ENCODE measurements at regions not wholly inside any gene's neighbourhood (a gene's known extent, or its start where the extent isn't known, plus 50 kb on each side); places are given as distances from the start of the nearest gene placed in this dataset.
"Not testable (repeated sequence)": the region's sequence is repeated elsewhere in the genome, so short reads cannot be mapped to it uniquely, and the experiment has no call there.

- DNase-seq: no peak
These were observed 257.5 kb downstream of the HAPSTR1 start for GRCh38 chr16:9348912-9349311.

GRCh38 chr16:9349373-9349960, 258.0 kb downstream of the HAPSTR1 start:
- DNase-seq: not testable (repeated sequence)

DNA sequence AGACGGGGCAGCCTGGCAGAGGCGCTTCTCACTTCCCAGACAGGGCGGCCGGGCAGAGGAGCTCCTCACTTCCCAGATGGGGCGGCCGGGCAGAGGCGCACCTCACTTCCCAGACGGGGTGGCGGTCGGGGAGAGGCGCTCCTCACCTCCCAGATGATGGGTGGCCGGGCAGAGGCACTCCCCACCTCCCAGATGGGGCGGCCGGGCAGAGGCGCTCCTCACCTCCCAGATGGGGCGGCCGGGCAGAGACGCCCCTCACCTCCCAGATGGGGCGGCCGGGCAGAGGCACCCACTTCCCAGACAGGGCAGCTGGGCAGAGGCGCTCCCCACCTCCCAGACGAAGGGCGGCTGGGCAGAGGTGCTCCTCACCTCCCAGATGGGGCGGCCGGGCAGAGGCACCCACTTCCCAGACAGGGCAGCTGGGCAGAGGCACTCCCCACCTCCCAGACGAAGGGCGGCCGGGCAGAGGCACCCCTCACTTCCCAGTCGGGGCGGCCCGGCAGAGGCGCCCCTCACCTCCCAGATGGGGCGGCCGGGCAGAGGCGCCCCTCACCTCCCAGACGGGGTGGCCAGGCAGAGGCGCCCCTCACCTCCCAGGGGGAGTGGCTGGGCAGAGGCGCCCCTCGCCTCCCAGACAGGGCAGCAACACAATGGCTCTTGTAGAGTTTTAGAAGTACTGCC, 258.8 kb downstream of the HAPSTR1 start:
- DNase-seq: not testable (repeated sequence)

- no peak for DNase-seq
These were observed 260.0 kb downstream of the HAPSTR1 start for GRCh38 chr16:9351440-9351839.

DNA sequence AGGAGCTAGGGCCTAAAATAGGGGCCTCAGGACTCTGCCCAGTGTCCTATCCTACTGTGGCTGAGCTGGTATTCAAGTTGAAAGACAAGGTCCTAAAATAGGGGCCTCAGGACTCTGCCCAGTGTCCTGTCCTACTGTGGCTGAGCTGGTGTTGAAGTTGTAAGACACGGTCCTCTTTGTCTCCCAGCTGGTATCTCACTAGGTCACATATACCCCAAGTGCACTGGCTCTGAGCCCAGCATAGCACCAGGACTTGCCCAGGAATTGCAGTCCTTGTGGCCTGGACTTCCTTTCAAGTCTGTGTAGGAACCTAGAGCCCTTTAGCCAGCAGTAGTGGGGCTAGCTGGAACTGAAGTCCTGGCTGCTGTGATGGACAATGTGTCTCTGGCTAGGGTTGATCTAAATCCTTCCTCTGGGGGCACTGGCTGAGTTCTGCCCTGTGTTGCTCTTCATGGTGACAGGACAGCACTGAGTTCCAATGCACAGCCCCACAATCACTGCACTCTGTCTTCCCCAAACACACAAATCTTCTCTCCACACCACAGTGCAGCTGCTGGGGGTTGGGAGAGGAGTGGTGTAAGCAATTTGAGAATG, 260.5 kb downstream of the HAPSTR1 start:
- DNase-seq: no peak

DNA sequence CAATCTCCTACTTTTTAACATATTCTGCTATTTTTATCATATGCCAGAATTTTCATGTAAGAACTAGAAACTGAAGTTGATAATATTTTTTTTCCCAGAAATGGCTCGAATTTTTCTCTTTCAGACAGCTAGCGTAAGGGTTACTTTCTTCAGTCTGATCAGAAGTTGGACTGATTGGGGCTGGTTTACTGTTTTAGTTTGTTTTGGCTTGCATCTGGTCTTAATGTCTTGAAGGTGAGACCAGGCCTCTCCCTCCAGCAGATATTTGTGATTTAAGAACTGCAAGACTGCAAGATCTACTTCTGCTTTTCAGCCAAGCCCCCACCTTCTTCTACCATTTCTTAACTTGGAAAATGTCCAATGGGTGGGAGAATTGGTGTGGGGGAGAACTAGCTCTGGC, 266.4 kb downstream of the HAPSTR1 start:
- DNase-seq: no peak

GRCh38 chr16:9360075-9360474, 268.6 kb downstream of the HAPSTR1 start:
- DNase-seq: no peak

GRCh38 chr16:9362050-9362449, 270.6 kb downstream of the HAPSTR1 start:
- no peak for DNase-seq

- no peak for DNase-seq
These were observed 271.2 kb downstream of the HAPSTR1 start for GRCh38 chr16:9362604-9363003.

DNA sequence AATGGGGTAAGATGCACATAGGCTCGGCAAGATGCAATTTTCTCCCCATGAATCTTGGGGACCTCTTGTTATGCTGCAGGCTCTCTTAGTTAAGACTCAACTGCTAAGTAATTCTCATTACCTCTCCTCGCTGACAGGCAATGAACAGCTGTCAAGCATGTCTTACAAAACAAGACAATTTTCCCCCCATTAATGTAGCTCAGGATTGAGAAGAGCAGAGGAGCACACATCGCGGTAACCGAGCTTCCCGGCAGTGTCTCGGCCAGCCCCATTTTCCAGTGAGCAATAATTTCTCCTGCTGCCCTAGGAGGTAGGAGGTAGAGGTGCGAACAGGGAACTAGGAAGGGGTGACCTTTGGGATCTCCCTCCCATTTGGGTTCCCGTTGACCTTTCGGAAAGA, 272.1 kb downstream of the HAPSTR1 start:
- DNase-seq: no peak

GRCh38 chr16:9364721-9365369, 273.4 kb downstream of the HAPSTR1 start:
- no peak for DNase-seq

- no peak for DNase-seq
These were observed 273.9 kb downstream of the HAPSTR1 start for GRCh38 chr16:9365370-9365728.

DNA sequence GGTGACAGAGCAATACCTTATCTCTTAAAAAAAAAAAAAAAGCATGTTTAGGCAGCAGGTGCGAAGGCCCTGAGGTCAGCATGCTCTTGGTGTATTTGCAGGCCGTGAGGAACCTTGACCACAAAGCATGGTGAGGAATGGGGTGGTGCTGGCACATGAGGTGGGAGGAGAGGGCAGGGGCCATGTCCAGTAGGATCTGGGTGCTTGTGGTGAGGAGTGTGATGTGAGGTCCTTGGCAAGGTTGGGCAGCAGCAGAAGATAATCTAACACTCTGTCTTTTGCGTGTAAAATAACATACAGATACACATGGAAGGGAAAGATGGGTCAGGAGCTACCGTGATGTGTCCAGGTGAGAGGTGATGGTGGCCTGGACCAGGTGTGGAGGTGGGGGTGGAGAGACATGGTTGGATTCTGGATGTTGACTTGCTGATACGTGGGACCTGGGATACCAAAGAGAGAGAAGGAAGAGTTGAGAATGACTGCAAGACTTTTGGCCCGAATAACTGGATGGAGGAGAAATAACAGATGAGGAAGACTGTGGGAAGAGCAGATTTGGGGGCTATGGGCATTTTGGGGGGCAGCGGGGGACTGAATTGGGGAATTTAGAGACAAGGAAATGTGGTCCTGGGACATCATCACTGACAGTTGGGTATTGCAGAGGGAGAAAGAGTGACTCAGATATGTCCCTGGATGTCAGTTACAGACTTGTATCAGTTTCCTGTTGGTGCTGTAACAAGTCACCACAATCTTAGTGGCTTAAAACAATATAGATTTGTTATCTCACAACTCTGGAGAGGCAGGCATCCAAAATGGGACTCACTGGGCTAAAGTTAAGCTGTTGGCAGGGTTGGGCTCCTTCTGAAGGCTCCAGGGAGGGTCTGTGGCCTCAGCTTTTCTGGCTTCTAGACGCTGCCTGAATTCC, 274.9 kb downstream of the HAPSTR1 start:
- DNase-seq: no peak

DNA sequence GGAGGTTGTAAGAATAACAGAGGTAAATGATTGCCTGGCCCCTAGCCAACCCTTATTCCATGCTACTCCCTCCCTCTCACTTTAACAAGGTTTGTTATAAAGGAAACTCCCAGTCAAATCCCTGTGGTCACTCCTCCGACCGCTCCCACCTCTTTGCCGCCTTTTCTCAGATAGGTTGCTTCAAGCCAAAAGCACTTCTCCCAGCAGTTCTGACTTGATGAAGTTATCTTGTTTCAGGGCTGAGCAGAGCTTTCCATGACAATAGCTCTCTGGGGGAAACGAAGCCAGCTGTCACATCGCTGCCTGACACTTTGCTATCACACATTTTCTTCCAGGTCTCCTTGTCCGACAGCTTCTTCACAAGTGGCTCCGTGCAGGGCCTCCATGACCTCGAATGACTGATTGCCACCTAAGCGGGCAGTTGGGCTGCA, 278.6 kb downstream of the HAPSTR1 start:
- no peak for DNase-seq

GRCh38 chr16:9371713-9372448, 280.4 kb downstream of the HAPSTR1 start:
- DNase-seq: no peak

DNA sequence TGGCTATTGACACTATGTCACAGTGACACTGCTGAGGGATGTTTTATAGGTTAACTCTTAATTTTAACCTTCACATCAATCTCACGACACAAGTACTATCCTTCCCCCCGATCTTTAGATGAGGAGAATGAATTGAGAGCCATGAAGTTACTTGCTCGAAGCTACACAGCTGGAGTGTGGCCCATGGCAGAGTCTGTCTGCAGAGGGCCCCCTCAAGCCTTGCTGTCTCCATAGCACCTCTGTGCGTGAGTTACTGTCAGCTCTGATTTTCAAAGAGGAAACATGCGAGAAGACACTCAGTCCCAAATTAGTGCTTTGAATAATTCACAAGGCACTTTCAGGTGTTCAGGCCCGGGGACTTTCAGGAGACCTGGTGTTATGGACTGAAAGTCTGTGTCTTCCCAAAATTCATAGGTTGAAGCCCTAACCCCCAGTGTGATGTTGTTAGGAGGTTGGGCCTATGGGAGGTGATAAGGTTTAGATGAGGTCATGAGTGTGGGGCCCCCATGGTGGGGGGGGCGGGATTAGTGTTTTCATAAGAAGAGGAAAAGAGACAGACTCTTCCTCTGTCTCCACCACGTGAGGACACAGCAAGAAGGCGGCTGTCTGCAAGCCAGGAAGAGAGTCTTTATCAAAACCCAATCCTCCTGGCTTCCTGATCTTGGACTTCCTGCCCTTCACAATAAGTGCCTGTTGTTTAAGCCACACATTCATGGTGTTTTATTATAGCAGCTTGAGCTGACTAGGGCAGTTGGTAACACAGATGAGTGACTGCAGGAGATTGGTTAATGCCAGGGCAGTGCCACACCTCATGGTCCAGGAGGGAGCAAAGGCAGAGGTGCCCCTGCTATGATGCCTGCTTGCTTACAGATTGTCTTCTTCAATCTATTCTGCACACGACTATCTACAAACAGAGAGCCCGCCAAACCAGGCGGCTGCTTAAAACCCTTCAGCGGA, 281.8 kb downstream of the HAPSTR1 start:
- no peak for DNase-seq

DNA sequence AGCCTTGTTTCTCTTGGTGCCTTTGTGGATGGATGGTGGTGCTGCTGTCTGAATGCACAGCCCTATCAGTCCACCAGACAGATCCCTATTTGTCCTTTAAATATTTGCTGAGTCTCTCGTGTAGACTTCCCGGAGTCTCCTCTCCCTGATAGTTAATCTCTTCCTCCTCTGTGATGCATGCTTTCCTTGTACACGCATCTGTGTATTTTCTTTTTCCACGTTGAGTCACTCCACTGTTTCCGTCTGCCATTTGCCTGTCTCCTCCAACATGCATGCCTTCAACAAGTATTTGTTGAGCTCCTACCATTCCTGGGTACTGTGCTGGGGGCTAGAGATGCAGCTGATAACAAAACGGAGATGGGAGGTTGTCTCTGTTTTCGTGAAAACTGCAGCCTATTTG, 282.6 kb downstream of the HAPSTR1 start:
- no peak for DNase-seq

DNA sequence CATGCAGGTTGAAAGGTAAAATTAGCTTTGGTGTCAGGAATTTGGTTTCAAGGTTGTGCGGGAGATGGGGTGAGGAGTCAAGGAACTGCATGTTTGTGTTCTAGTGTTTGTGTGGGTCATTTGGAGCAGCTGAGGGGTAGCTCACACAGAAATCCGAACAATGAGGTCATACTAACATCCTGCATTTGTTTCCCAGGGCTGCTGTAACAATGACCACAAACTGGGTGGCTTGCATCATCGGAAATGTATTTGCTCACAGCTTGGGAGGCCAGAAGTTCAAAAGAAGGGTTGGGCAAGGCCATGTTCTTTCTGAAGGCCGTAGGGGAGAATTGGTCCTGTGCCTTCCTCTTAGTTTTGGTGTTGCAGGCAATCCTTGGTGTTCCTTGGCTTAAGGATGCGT, 287.4 kb downstream of the HAPSTR1 start:
- no peak for DNase-seq

DNA sequence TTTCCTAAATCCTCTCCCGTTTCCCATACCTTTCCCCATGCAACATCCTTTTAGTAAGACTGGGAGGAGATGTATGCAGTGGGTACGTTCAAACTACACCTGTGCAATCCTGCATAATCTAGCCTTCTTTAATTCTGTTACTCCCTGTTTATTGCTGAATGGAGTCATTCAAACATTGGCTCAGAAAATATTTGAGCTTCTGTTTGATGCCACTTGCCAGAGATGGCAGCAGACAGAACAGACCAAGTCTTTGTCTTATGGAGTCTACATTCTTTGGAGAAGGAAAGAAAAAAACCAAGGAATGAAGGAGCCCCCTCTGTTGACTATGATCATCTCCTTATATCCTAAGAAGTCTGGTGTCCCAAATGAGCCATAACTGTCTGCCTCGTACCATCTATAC, 288.8 kb downstream of the HAPSTR1 start:
- DNase-seq: no peak

DNA sequence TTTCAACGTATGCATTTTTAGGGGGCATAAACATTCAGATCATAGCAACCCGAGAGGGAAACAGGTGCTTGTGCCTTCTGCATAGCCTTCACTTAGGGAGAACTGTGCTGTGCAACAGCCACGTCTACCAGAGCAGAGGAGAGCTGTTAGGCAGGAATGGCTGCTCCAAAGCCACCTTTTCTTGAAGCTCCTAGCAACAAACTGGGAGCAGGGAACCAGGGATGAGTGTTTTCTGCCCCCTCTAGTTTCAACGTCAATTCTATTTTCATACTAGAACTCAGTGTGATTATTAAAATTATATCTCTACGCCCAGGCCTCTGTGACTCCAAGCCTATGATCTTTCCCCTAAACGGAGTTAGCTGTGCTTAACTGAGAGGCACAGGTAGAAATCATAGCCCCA, 290.0 kb downstream of the HAPSTR1 start:
- no peak for DNase-seq

GRCh38 chr16:9381905-9382304, 290.5 kb downstream of the HAPSTR1 start:
- no peak for DNase-seq
